Cardiac muscle cell (in vitro differentiated cells and primary cell): ENCODE measurements at regions not wholly inside any gene's neighbourhood (a gene's known extent, or its start where the extent isn't known, plus 50 kb on each side); places are given as distances from the start of the nearest gene placed in this dataset.

Experiments used
- DNase-seq, 2 donors: peaks; one replicate each; pipeline versions ENCODE4 v3.0.0 to v3.0.0-alpha.2; 2010 to 2017; ENCODE audit warnings: low read depth in 1 of 2, low spot score in 1 of 2
- H3K27ac ChIP-seq: fragments of 200-600 bp; sonication (generic); 2 replicates; pipeline ENCODE4 v1.5.1; 2016
- H3K27me3 ChIP-seq: fragments of 200-600 bp; sonication (generic); 2 replicates; pipeline ENCODE4 v1.6.0; 2016; ENCODE audit warnings: control low read depth
- H3K36me3 ChIP-seq: fragments of 200-600 bp; sonication (generic); 2 replicates; pipeline ENCODE4 v1.5.1; 2016; ENCODE audit warnings: control low read depth
- H3K4me1 ChIP-seq: fragments of 200-600 bp; sonication (generic); 2 replicates; pipeline ENCODE4 v1.8.1; 2017; ENCODE audit warnings: low read depth, mild to moderate bottlenecking, mixed run types
- H3K4me3 ChIP-seq: fragments of 200-600 bp; sonication (generic); 2 replicates; pipeline ENCODE4 v1.5.1; 2016; ENCODE audit warnings: mild to moderate bottlenecking
- H3K9me3 ChIP-seq: fragments of 200-600 bp; sonication (generic); 2 replicates; pipeline ENCODE4 v1.5.1; 2017; ENCODE audit warnings: low read depth, mild to moderate bottlenecking, control low read depth
- CTCF ChIP-seq: IDR thresholded peaks from 2 replicates; pipeline ENCODE4 v1.5.1; 2012; ENCODE audit warnings: low read depth, mild to moderate bottlenecking, low read length

GRCh38 chr7:113684165-113684564 is 234.6 kb downstream of the PPP1R3A start:
- no peaks in the 10 kb centered on the region for H3K9me3 ChIP-seq
- H3K27ac ChIP-seq: no peak overlapping the region

GRCh38 chr7:113677811-113678210 is 241.0 kb downstream of the PPP1R3A start:
- H3K4me3 ChIP-seq: no peak overlapping the region
- TF ChIP-seq CTCF: no peak
- H3K27me3 ChIP-seq: no peaks in the 10 kb centered on the region
- H3K27ac ChIP-seq: no peak overlapping the region
- DNase-seq: no peak
- H3K4me1 ChIP-seq: no peaks in the 10 kb centered on the region
- no peaks in the 10 kb centered on the region for H3K36me3 ChIP-seq
- H3K9me3 ChIP-seq: no peaks in the 10 kb centered on the region

More at GRCh38 chr7:113684165-113684564, 234.6 kb downstream of the PPP1R3A start:
- Histone ChIP-seq H3K4me3 (no peak overlapping the region), H3K36me3 (no peaks in the 10 kb centered on the region), H3K4me1 (no peaks in the 10 kb centered on the region), H3K27me3 (no peaks in the 10 kb centered on the region)
- no peak for TF ChIP-seq CTCF
- no peak for DNase-seq

GRCh38 chr7:113664867-113665266 is 253.9 kb downstream of the PPP1R3A start:
- no peak for DNase-seq

GRCh38 chr7:113659416-113659815 is 259.4 kb downstream of the PPP1R3A start:
- Histone ChIP-seq H3K27me3 (no peaks in the 10 kb centered on the region), H3K27ac (no peak overlapping the region), H3K9me3 (no peaks in the 10 kb centered on the region), H3K4me3 (no peak overlapping the region), H3K36me3 (no peaks in the 10 kb centered on the region), H3K4me1 (no peaks in the 10 kb centered on the region)
- no peak for TF ChIP-seq CTCF
- DNase-seq: no peak

More at GRCh38 chr7:113664867-113665266, 253.9 kb downstream of the PPP1R3A start:
- no peak overlapping the region for H3K4me3 ChIP-seq
- no peaks in the 10 kb centered on the region for H3K36me3 ChIP-seq
- H3K27me3 ChIP-seq: no peaks in the 10 kb centered on the region
- no peak overlapping the region for H3K27ac ChIP-seq
- TF ChIP-seq CTCF: no peak
- no peaks in the 10 kb centered on the region for H3K9me3 ChIP-seq
- H3K4me1 ChIP-seq: no peaks in the 10 kb centered on the region

- Histone ChIP-seq H3K27me3 (no peaks in the 10 kb centered on the region), H3K9me3 (no peaks in the 10 kb centered on the region), H3K27ac (no peak overlapping the region), H3K36me3 (no peaks in the 10 kb centered on the region), H3K4me3 (no peak overlapping the region), H3K4me1 (no peaks in the 10 kb centered on the region)
- DNase-seq: no peak
- no peak for TF ChIP-seq CTCF
Observed at GRCh38 chr7:113657603-113658002, 261.2 kb downstream of the PPP1R3A start.

- no peaks in the 10 kb centered on the region for H3K4me1 ChIP-seq
- no peak overlapping the region for H3K4me3 ChIP-seq
- DNase-seq: no peak
- TF ChIP-seq CTCF: no peak
- no peaks in the 10 kb centered on the region for H3K27me3 ChIP-seq
- no peak overlapping the region for H3K27ac ChIP-seq
- no peaks in the 10 kb centered on the region for H3K36me3 ChIP-seq
- H3K9me3 ChIP-seq: no peaks in the 10 kb centered on the region
Observed at GRCh38 chr7:113652501-113652900, 266.3 kb downstream of the PPP1R3A start.
